ENCODE measurements at regions not wholly inside any gene's neighbourhood (a gene's known extent, or its start where the extent isn't known, plus 50 kb on each side); places are given as distances from the start of the nearest gene placed in this dataset.

- TF ChIP-seq CTCF (IDR thresholded peaks at IDR 0.05): no peak
- TF ChIP-seq MAZ (IDR thresholded peaks at IDR 0.05; ENCODE audit: borderline replicate concordance, low read depth, low read length): no peak
- TF ChIP-seq EHMT2 (IDR thresholded peaks at IDR 0.05; ENCODE audit: low read depth): no peak
- no peak for TF ChIP-seq MYC (IDR thresholded peaks at IDR 0.05; ENCODE audit: borderline replicate concordance, low read length)
- TF ChIP-seq, protein P1, sequence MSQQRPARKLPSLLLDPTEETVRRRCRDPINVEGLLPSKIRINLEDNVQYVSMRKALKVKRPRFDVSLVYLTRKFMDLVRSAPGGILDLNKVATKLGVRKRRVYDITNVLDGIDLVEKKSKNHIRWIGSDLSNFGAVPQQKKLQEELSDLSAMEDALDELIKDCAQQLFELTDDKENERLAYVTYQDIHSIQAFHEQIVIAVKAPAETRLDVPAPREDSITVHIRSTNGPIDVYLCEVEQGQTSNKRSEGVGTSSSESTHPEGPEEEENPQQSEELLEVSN (IDR thresholded peaks at IDR 0.05; ENCODE audit: borderline replicate concordance, low read depth): no peak
- TF ChIP-seq, protein P2, sequence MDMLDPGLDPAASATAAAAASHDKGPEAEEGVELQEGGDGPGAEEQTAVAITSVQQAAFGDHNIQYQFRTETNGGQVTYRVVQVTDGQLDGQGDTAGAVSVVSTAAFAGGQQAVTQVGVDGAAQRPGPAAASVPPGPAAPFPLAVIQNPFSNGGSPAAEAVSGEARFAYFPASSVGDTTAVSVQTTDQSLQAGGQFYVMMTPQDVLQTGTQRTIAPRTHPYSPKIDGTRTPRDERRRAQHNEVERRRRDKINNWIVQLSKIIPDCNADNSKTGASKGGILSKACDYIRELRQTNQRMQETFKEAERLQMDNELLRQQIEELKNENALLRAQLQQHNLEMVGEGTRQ (IDR thresholded peaks at IDR 0.05): no peak
- TF ChIP-seq RCOR1 (IDR thresholded peaks at IDR 0.05; ENCODE audit: low read depth, low read length): no peak
These were observed 89.2 kb upstream of the LRATD1 start for GRCh38 chr2:14543284-14543683.

Measured in A549 (cell line).